GM23338 (cell line): ENCODE measurements at regions not wholly inside any gene's neighbourhood (a gene's known extent, or its start where the extent isn't known, plus 50 kb on each side); places are given as distances from the start of the nearest gene placed in this dataset.

Experiments
- ATAC-seq: fragments of 200-7000 bp; cut with Tn5 transposase; 3 replicates; pipeline ENCODE4 v1.9.1; 2020
- DNase-seq: peaks from one replicate; pipeline ENCODE4 v3.0.0-alpha.2; 2015; ENCODE audit warnings: low spot score
- H2AFZ ChIP-seq: fragments of 200-600 bp; sonication (generic); 2 replicates; pipeline ENCODE4 v1.8.0; 2016; ENCODE audit warnings: antibody characterized with exemption, mild to moderate bottlenecking, moderate library complexity
- H3F3A ChIP-seq: fragments of 200-600 bp; sonication (generic); replicated peaks from 2 replicates; pipeline ENCODE4 v1.8.0; 2017; ENCODE audit warnings: antibody characterized with exemption, mixed run types, low read depth
- H3K27ac ChIP-seq: fragments of 200-600 bp; sonication (generic); 2 replicates; pipeline ENCODE4 v1.6.1; 2016; ENCODE audit warnings: low read depth
- H3K27me3 ChIP-seq: fragments of 200-600 bp; sonication (generic); 2 replicates; pipeline ENCODE4 v1.8.0; 2016; ENCODE audit warnings: mild to moderate bottlenecking, mixed run types, moderate library complexity; ENCODE audit not compliant: insufficient read depth
- H3K36me3 ChIP-seq: fragments of 200-600 bp; sonication (generic); 2 replicates; pipeline ENCODE4 v1.8.0; 2016; ENCODE audit warnings: mild to moderate bottlenecking; ENCODE audit not compliant: insufficient read depth
- H3K4me1 ChIP-seq: fragments of 200-600 bp; sonication (generic); 2 replicates; pipeline ENCODE4 v1.8.0; 2016; ENCODE audit warnings: mild to moderate bottlenecking, moderate library complexity; ENCODE audit not compliant: insufficient read depth
- H3K4me2 ChIP-seq: fragments of 200-600 bp; sonication (generic); 2 replicates; pipeline ENCODE4 v1.7.1; 2017; ENCODE audit warnings: mixed run types
- H3K4me3 ChIP-seq: fragments of 200-600 bp; sonication (generic); 2 replicates; pipeline ENCODE4 v1.6.1; 2016; ENCODE audit warnings: mixed run types
- H3K79me2 ChIP-seq: fragments of 200-600 bp; sonication (generic); replicated peaks from 2 replicates; pipeline ENCODE4 v1.8.0; 2017; ENCODE audit warnings: mild to moderate bottlenecking; ENCODE audit not compliant: insufficient read depth
- H3K9me2 ChIP-seq: fragments of 200-600 bp; sonication (generic); 2 replicates; pipeline ENCODE4 v1.8.0; 2017; ENCODE audit not compliant: insufficient read depth
- H4K20me1 ChIP-seq: fragments of 200-600 bp; sonication (generic); replicated peaks from 2 replicates; pipeline ENCODE4 v1.8.0; 2017; ENCODE audit warnings: mild to moderate bottlenecking; ENCODE audit not compliant: insufficient read depth
- H3K27ac Mint-ChIP-seq: 2 replicates; pipeline ENCODE4 v1.8.0; 2020; ENCODE audit warnings: inconsistent platforms, mild to moderate bottlenecking, moderate library complexity, mixed read lengths
- H3K27me3 Mint-ChIP-seq: 3 replicates; pipeline ENCODE4 v1.8.0; 2022; ENCODE audit warnings: low read depth, mild to moderate bottlenecking, moderate library complexity, mixed read lengths, inconsistent platforms; ENCODE audit not compliant: insufficient read depth, poor library complexity
- H3K36me3 Mint-ChIP-seq: 3 replicates; pipeline ENCODE4 v1.8.0; 2021; ENCODE audit warnings: low read depth, mild to moderate bottlenecking, inconsistent platforms, moderate library complexity, mixed read lengths
- H3K4me1 Mint-ChIP-seq: 3 replicates; pipeline ENCODE4 v1.8.0; 2020; ENCODE audit warnings: mild to moderate bottlenecking, inconsistent platforms, mixed read lengths
- H3K4me3 Mint-ChIP-seq: 3 replicates; pipeline ENCODE4 v1.8.0; 2021; ENCODE audit warnings: moderate library complexity, mild to moderate bottlenecking, inconsistent platforms, mixed read lengths
- H3K9me3 Mint-ChIP-seq: 3 replicates; pipeline ENCODE4 v1.8.0; 2020; ENCODE audit warnings: moderate library complexity, mild to moderate bottlenecking, inconsistent platforms, mixed read lengths
- CREB1 ChIP-seq: fragments of 250-450 bp; sonication (Bioruptor Pico); IDR thresholded peaks from 2 replicates; pipeline ENCODE4 v1.5.0; 2020; ENCODE audit warnings: low read depth, mild to moderate bottlenecking, moderate library complexity
- CTCF ChIP-seq, 2 experiments: fragments of 200-600 bp in 1 of 2; sonication (generic) in 1 of 2; conservative IDR thresholded peaks; 2 replicates each; pipeline versions ENCODE4 v1.5.1 to v1.6.1; 2016 to 2017; ENCODE audit warnings: antibody characterized with exemption in 2 of 2, low read depth in 2 of 2, mild to moderate bottlenecking in 2 of 2, moderate library complexity in 1 of 2
- ETS1 ChIP-seq: IDR thresholded peaks from 2 replicates; pipeline ENCODE4 v1.6.1; 2016; ENCODE audit warnings: antibody characterized with exemption
- EZH2phosphoT487 ChIP-seq: fragments of 200-600 bp; sonication (generic); IDR thresholded peaks from one replicate; pipeline ENCODE4 v1.8.1; 2018; ENCODE audit warnings: antibody characterized with exemption; ENCODE audit not compliant: unreplicated experiment
- REST ChIP-seq: IDR thresholded peaks from one replicate; pipeline ENCODE4 v1.6.1; 2018; ENCODE audit warnings: antibody characterized with exemption; ENCODE audit not compliant: unreplicated experiment
- STAT1 ChIP-seq: IDR thresholded peaks from one replicate; pipeline ENCODE4 v1.6.1; 2016; ENCODE audit warnings: antibody characterized with exemption; ENCODE audit not compliant: unreplicated experiment
- ZNF331 ChIP-seq: fragments of 250-450 bp; sonication (Bioruptor Pico); IDR thresholded peaks from 2 replicates; pipeline ENCODE4 v1.5.0; 2020; ENCODE audit warnings: low read depth, mild to moderate bottlenecking, moderate library complexity

GRCh38 chrX:68935362-68935761 is 106.5 kb downstream of the EFNB1 start (continued):
- TF ChIP-seq REST (no peak), ETS1 (no peak)

- no peak for ATAC-seq
- no peak for DNase-seq
- no peaks in the 10 kb centered on the region for H3K36me3 Mint-ChIP-seq
- no peak for TF ChIP-seq STAT1
- TF ChIP-seq REST: no peak
- TF ChIP-seq ZNF331 (CRISPR knock-in tag): no peak
- no peak for TF ChIP-seq CREB1 (CRISPR knock-in tag)
- no peak for TF ChIP-seq CTCF (conservative IDR thresholded peaks at IDR 0.05; ENCODE audit: low read depth in 2 of 2)
- TF ChIP-seq EZH2phosphoT487: no peak
- no peak for TF ChIP-seq ETS1
Measured at GRCh38 chrX:68934922-68935321, 106.1 kb downstream of the EFNB1 start.

More at GRCh38 chrX:68934922-68935321, 106.1 kb downstream of the EFNB1 start:
- H3K27ac Mint-ChIP-seq: no peak overlapping the region
- Histone ChIP-seq H3K36me3 (no peaks in the 10 kb centered on the region), H3K4me1 (no peaks in the 10 kb centered on the region), H3K27ac (no peak overlapping the region), H3F3A (no peaks in the 10 kb centered on the region), H3K4me3 (no peak overlapping the region), H2AFZ (no peak overlapping the region), H3K79me2 (no peaks in the 10 kb centered on the region), H4K20me1 (no peaks in the 10 kb centered on the region), H3K27me3 (no peaks in the 10 kb centered on the region), H3K9me2 (no peaks in the 10 kb centered on the region), H3K4me2 (no peak overlapping the region)
- H3K4me3 Mint-ChIP-seq: no peak overlapping the region
- no peaks in the 10 kb centered on the region for H3K9me3 Mint-ChIP-seq
- peaks cover 3% of the 10 kb centered on the region for H3K27me3 Mint-ChIP-seq
- peaks cover 3% of the 10 kb centered on the region; the same call in 2 of the 3 replicates for H3K4me1 Mint-ChIP-seq
